HepG2 (cell line): ENCODE measurements at regions not wholly inside any gene's neighbourhood (a gene's known extent, or its start where the extent isn't known, plus 50 kb on each side); places are given as distances from the start of the nearest gene placed in this dataset.

Experiments used
- JUNB ChIP-seq: sonication (generic); formaldehyde crosslinking; IDR thresholded peaks from 2 replicates; pipeline ENCODE4 v1.8.0; 2022; ENCODE audit warnings: missing genetic modification reagents, mild to moderate bottlenecking, borderline replicate concordance
- ZNF740 ChIP-seq: sonication (generic); formaldehyde crosslinking; IDR thresholded peaks from 2 replicates; pipeline ENCODE4 v1.4.0; 2020; ENCODE audit warnings: missing genetic modification reagents
- TF ChIP-seq, protein P1 (sequence below): sonication (generic); formaldehyde crosslinking; IDR thresholded peaks from 2 replicates; pipeline ENCODE4 v1.4.0; 2020; ENCODE audit warnings: missing genetic modification reagents, borderline replicate concordance

- TF ChIP-seq, protein P1, sequence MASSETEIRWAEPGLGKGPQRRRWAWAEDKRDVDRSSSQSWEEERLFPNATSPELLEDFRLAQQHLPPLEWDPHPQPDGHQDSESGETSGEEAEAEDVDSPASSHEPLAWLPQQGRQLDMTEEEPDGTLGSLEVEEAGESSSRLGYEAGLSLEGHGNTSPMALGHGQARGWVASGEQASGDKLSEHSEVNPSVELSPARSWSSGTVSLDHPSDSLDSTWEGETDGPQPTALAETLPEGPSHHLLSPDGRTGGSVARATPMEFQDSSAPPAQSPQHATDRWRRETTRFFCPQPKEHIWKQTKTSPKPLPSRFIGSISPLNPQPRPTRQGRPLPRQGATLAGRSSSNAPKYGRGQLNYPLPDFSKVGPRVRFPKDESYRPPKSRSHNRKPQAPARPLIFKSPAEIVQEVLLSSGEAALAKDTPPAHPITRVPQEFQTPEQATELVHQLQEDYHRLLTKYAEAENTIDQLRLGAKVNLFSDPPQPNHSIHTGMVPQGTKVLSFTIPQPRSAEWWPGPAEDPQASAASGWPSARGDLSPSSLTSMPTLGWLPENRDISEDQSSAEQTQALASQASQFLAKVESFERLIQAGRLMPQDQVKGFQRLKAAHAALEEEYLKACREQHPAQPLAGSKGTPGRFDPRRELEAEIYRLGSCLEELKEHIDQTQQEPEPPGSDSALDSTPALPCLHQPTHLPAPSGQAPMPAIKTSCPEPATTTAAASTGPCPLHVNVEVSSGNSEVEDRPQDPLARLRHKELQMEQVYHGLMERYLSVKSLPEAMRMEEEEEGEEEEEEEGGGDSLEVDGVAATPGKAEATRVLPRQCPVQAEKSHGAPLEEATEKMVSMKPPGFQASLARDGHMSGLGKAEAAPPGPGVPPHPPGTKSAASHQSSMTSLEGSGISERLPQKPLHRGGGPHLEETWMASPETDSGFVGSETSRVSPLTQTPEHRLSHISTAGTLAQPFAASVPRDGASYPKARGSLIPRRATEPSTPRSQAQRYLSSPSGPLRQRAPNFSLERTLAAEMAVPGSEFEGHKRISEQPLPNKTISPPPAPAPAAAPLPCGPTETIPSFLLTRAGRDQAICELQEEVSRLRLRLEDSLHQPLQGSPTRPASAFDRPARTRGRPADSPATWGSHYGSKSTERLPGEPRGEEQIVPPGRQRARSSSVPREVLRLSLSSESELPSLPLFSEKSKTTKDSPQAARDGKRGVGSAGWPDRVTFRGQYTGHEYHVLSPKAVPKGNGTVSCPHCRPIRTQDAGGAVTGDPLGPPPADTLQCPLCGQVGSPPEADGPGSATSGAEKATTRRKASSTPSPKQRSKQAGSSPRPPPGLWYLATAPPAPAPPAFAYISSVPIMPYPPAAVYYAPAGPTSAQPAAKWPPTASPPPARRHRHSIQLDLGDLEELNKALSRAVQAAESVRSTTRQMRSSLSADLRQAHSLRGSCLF (CRISPR knock-in tag) = no peak
- TF ChIP-seq JUNB (no peak), ZNF740 (no peak)
Observed at GRCh38 chr3:118408431-118408830, 626.2 kb downstream of the IGSF11 start.
